ENCODE measurements at regions not wholly inside any gene's neighbourhood (a gene's known extent, or its start where the extent isn't known, plus 50 kb on each side); places are given as distances from the start of the nearest gene placed in this dataset.

DNA sequence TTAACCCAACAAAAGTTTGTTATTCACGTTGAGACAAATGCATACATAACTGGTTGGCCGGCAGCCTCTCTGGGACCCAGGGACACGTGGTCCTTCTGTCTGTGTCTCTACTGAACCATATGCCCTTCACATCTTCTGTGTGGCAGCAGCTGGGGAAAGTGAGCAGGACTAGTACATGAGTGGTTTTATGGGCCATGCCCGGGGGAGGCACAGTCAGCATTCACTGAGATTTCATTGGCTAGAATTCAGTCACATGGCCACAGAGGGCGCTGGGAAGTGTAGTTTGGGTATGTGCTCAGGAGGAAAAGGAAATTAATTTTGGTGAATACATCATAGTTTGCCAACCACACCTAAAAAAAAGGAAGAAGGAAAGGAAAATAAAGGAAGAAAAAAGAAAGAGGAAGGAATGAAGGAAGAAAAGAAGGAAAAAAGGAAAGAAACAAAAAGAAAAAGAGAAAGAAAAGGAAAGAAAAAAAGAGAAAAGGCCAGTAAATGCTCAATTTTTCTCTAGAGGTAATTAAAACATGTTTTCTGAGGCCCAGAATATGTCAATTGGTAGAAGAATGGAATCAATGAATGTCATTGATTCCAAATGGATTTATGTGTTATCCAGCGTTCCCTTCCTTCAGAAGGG lies 55.9 kb upstream of the KIRREL3 start:
- TF ChIP-seq EZH2 (IDR thresholded peaks at IDR 0.05; ENCODE audit: borderline replicate concordance, low read depth, low read length, severe bottlenecking) (no peak), JUN (IDR thresholded peaks at IDR 0.05; ENCODE audit: borderline replicate concordance, insufficient read depth, insufficient read length, low read depth) (no peak), MYC (IDR thresholded peaks at IDR 0.05; ENCODE audit: low read depth, low read length) (no peak), GATA2 (IDR thresholded peaks at IDR 0.05; ENCODE audit: insufficient read depth, insufficient read length, low read depth, low read length) (no peak), POLR2A (IDR thresholded peaks at IDR 0.05; ENCODE audit: low read depth, low read length) (no peak), FOS (IDR thresholded peaks at IDR 0.05; ENCODE audit: borderline replicate concordance, insufficient read depth, low read length) (no peak), POLR2AphosphoS5 (IDR thresholded peaks at IDR 0.05; ENCODE audit: insufficient read depth, low read depth, low read length) (no peak)
- TF ChIP-seq, protein P1, sequence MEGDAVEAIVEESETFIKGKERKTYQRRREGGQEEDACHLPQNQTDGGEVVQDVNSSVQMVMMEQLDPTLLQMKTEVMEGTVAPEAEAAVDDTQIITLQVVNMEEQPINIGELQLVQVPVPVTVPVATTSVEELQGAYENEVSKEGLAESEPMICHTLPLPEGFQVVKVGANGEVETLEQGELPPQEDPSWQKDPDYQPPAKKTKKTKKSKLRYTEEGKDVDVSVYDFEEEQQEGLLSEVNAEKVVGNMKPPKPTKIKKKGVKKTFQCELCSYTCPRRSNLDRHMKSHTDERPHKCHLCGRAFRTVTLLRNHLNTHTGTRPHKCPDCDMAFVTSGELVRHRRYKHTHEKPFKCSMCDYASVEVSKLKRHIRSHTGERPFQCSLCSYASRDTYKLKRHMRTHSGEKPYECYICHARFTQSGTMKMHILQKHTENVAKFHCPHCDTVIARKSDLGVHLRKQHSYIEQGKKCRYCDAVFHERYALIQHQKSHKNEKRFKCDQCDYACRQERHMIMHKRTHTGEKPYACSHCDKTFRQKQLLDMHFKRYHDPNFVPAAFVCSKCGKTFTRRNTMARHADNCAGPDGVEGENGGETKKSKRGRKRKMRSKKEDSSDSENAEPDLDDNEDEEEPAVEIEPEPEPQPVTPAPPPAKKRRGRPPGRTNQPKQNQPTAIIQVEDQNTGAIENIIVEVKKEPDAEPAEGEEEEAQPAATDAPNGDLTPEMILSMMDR (IDR thresholded peaks at IDR 0.05; ENCODE audit: extremely low read depth in 1 of 2, insufficient read depth in 1 of 2, low read depth in 1 of 2, low read length in 2 of 2): no peak
- TF ChIP-seq, protein P2, sequence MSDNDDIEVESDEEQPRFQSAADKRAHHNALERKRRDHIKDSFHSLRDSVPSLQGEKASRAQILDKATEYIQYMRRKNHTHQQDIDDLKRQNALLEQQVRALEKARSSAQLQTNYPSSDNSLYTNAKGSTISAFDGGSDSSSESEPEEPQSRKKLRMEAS (IDR thresholded peaks at IDR 0.05; ENCODE audit: insufficient read depth, insufficient read length): no peak
- Histone ChIP-seq H2AFZ (ENCODE audit: low read depth, low read length) (no peak overlapping the region), H3K27ac (ENCODE audit: insufficient read depth, low read depth, low read length) (no peak overlapping the region), H3K9me1 (replicated peaks; ENCODE audit: control insufficient read depth, extremely low read depth, insufficient read depth, low read length) (no peaks in the 10 kb centered on the region), H3K9ac (replicated peaks; ENCODE audit: extremely low read depth, insufficient read depth, low read length) (no peak overlapping the region), H3K4me1 (ENCODE audit: control insufficient read depth, extremely low read depth, insufficient read depth, low read length) (no peaks in the 10 kb centered on the region), H3K79me2 (ENCODE audit: control insufficient read depth, insufficient read depth, low read length) (no peaks in the 10 kb centered on the region), H3K4me3 (replicated peaks in 1 of 3; ENCODE audit: insufficient read depth in 1 of 3, low read depth in 1 of 3, low read length in 3 of 3) (no peak overlapping the region), H4K20me1 (replicated peaks; ENCODE audit: control insufficient read depth, extremely low read depth, insufficient read depth, low read length) (no peaks in the 10 kb centered on the region), H3K4me2 (ENCODE audit: insufficient read depth, low read length) (no peak overlapping the region), H3K27me3 (ENCODE audit: control insufficient read depth in 2 of 2, insufficient read depth in 2 of 2, low read length in 2 of 2) (no peaks in the 10 kb centered on the region), H3K36me3 (ENCODE audit: control insufficient read depth in 2 of 2, extremely low read depth in 1 of 2, insufficient read depth in 2 of 2, low read length in 2 of 2) (no peaks in the 10 kb centered on the region), H3K9me3 (replicated peaks; ENCODE audit: control insufficient read depth, insufficient read depth, low read length) (peaks cover 3% of the 10 kb centered on the region)
- BruUV-seq (replicated peaks): no TSS peak
- intact Hi-C loops (cut with micrococcal nuclease): no loop called here
- ChIA-PET POLR2A (no interaction called here), CTCF (no interaction called here)
- FAIRE-seq (no peak), DNase-seq (ENCODE audit: low read depth, low spot score) (no peak)
- dilution Hi-C loops (cut with MboI; ENCODE audit: extremely low pct_ligation_motif_present, low sequenced_read_pairs): no loop called here

Measured in endothelial cell of umbilical vein (primary cell).